ENCODE measurements at regions not wholly inside any gene's neighbourhood (a gene's known extent, or its start where the extent isn't known, plus 50 kb on each side); places are given as distances from the start of the nearest gene placed in this dataset.

GRCh38 chr11:123357353-123357989, 72.6 kb upstream of the GRAMD1B start:
- Mint-ChIP-seq H3K9me3 (ENCODE audit: low read depth) (no peaks in the 10 kb centered on the region), H3K36me3 (ENCODE audit: insufficient read depth) (no peaks in the 10 kb centered on the region), H3K4me1 (ENCODE audit: low read depth) (peaks cover 3% of the 10 kb centered on the region), H3K27ac (no peak overlapping the region), H3K4me3 (ENCODE audit: low read depth) (peak overlapping the region; percentile 78), H3K27me3 (peaks cover 88% of the 10 kb centered on the region)
- no peak for TF ChIP-seq CTCF (IDR thresholded peaks at IDR 0.05; ENCODE audit: unreplicated experiment)
- DNase-seq (ENCODE audit: low spot score, unreplicated experiment) = no peak

- peaks cover 84% of the 10 kb centered on the region for H3K27me3 Mint-ChIP-seq
- peaks cover 3% of the 10 kb centered on the region for H3K4me1 Mint-ChIP-seq (ENCODE audit: low read depth)
- H3K36me3 Mint-ChIP-seq (ENCODE audit: insufficient read depth) = no peaks in the 10 kb centered on the region
- H3K4me3 Mint-ChIP-seq (ENCODE audit: low read depth) = no peak overlapping the region
- no peak for DNase-seq (ENCODE audit: low spot score, unreplicated experiment)
- no peak overlapping the region for H3K27ac Mint-ChIP-seq
- TF ChIP-seq CTCF (IDR thresholded peaks at IDR 0.05; ENCODE audit: unreplicated experiment) = no peak
- H3K9me3 Mint-ChIP-seq (ENCODE audit: low read depth) = no peaks in the 10 kb centered on the region
These were observed 73.5 kb upstream of the GRAMD1B start for GRCh38 chr11:123356539-123356938.

GRCh38 chr11:123354371-123354975, 75.6 kb upstream of the GRAMD1B start:
- DNase-seq (ENCODE audit: low spot score, unreplicated experiment) = no peak
- TF ChIP-seq CTCF (IDR thresholded peaks at IDR 0.05; ENCODE audit: unreplicated experiment) = no peak
- peaks cover 3% of the 10 kb centered on the region for H3K4me1 Mint-ChIP-seq (ENCODE audit: low read depth)
- no peak overlapping the region for H3K4me3 Mint-ChIP-seq (ENCODE audit: low read depth)
- peaks cover 64% of the 10 kb centered on the region for H3K27me3 Mint-ChIP-seq
- no peaks in the 10 kb centered on the region for H3K9me3 Mint-ChIP-seq (ENCODE audit: low read depth)
- no peak overlapping the region for H3K27ac Mint-ChIP-seq
- H3K36me3 Mint-ChIP-seq (ENCODE audit: insufficient read depth) = no peaks in the 10 kb centered on the region

- Mint-ChIP-seq H3K4me3 (ENCODE audit: low read depth) (no peak overlapping the region), H3K36me3 (ENCODE audit: insufficient read depth) (no peaks in the 10 kb centered on the region), H3K27me3 (peaks cover 34% of the 10 kb centered on the region), H3K4me1 (ENCODE audit: low read depth) (no peaks in the 10 kb centered on the region), H3K27ac (no peak overlapping the region), H3K9me3 (ENCODE audit: low read depth) (peaks cover 8% of the 10 kb centered on the region)
- TF ChIP-seq CTCF (IDR thresholded peaks at IDR 0.05; ENCODE audit: unreplicated experiment) = no peak
- DNase-seq (ENCODE audit: low spot score, unreplicated experiment) = no peak
These were observed 78.7 kb upstream of the GRAMD1B start for GRCh38 chr11:123351375-123351774.

- H3K27ac Mint-ChIP-seq = no peak overlapping the region
- no peaks in the 10 kb centered on the region for H3K4me1 Mint-ChIP-seq (ENCODE audit: low read depth)
- H3K27me3 Mint-ChIP-seq = peaks cover 30% of the 10 kb centered on the region
- DNase-seq (ENCODE audit: low spot score, unreplicated experiment) = no peak
- peaks cover 8% of the 10 kb centered on the region for H3K9me3 Mint-ChIP-seq (ENCODE audit: low read depth)
- no peak for TF ChIP-seq CTCF (IDR thresholded peaks at IDR 0.05; ENCODE audit: unreplicated experiment)
- H3K36me3 Mint-ChIP-seq (ENCODE audit: insufficient read depth) = no peaks in the 10 kb centered on the region
- no peak overlapping the region for H3K4me3 Mint-ChIP-seq (ENCODE audit: low read depth)
These were observed 80.7 kb upstream of the GRAMD1B start for GRCh38 chr11:123349382-123349781.
